ENCODE measurements at regions not wholly inside any gene's neighbourhood (a gene's known extent, or its start where the extent isn't known, plus 50 kb on each side); places are given as distances from the start of the nearest gene placed in this dataset.

DNA sequence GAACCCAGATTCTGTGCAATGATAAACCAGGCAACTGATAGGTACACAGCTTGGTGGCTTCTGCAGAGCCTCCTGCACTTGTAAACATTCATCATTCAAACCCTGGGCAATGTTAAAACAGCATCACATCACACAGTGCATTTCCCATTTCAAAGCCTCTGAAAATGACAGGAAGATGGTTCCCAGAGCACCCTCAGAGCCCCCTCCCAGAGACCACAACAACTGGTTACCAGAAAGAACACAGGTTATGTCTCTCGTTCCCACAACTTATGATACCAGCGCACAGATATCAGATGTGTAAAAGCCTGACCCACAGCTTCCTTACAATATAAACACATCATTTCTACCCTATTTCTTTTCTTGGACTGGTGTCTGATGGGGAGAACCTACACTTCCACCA, 248.7 kb downstream of the AUH start:
- in situ Hi-C loops (cut with MboI; ENCODE audit: low sequenced_read_pairs in 4 of 4) = no loop called here
- intact Hi-C loops (cut with DNase I; ENCODE audit: low total_unique reads) = no loop called here

DNA sequence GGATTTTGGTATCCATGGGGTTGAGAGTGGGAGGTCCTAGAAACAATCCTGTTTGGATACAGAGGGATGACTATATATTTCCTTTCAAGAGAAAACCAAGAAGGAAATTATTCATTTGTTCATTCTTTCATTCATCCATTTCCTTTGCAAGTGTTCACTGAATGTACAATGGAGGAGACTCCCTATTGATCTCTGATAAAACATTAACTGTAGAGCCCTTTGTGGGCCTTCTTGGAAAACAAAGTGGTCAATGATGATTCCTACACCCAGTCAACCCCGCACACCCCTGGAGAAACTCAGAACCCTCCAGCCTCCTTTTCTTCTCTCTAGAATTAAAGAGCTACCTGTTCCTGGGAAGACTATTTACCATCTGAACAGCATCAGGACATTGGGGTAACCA, 247.3 kb downstream of the AUH start:
- intact Hi-C loops (cut with DNase I; ENCODE audit: low total_unique reads) = no loop called here
- DNase-seq (no peak), ATAC-seq (no peak)
- in situ Hi-C loops (cut with MboI; ENCODE audit: low sequenced_read_pairs in 4 of 4) = no loop called here
- no peaks in the 10 kb centered on the region for H3K36me3 ChIP-seq
- no peaks in the 10 kb centered on the region for H3K27me3 ChIP-seq
- no peak for TF ChIP-seq POLR2A (IDR thresholded peaks at IDR 0.05)
- TF ChIP-seq, protein P1, sequence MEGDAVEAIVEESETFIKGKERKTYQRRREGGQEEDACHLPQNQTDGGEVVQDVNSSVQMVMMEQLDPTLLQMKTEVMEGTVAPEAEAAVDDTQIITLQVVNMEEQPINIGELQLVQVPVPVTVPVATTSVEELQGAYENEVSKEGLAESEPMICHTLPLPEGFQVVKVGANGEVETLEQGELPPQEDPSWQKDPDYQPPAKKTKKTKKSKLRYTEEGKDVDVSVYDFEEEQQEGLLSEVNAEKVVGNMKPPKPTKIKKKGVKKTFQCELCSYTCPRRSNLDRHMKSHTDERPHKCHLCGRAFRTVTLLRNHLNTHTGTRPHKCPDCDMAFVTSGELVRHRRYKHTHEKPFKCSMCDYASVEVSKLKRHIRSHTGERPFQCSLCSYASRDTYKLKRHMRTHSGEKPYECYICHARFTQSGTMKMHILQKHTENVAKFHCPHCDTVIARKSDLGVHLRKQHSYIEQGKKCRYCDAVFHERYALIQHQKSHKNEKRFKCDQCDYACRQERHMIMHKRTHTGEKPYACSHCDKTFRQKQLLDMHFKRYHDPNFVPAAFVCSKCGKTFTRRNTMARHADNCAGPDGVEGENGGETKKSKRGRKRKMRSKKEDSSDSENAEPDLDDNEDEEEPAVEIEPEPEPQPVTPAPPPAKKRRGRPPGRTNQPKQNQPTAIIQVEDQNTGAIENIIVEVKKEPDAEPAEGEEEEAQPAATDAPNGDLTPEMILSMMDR (IDR thresholded peaks at IDR 0.05 in 4 of 5, conservative IDR thresholded peaks at IDR 0.05 in 1 of 5) = no peak
- H3K27ac ChIP-seq = no peak overlapping the region
- H3K4me1 ChIP-seq = peaks cover 13 to 18% of the 10 kb centered on the region in 2 donors
- peaks cover 0 to 5% (median 0%) of the 10 kb centered on the region in 3 donors for H3K9me3 ChIP-seq
- H3K4me3 ChIP-seq = no peak overlapping the region

More for the DNA sequence above, 248.7 kb downstream of the AUH start:
- no peak for ATAC-seq
- no peak for TF ChIP-seq POLR2A (IDR thresholded peaks at IDR 0.05)
- TF ChIP-seq, protein P1 (IDR thresholded peaks at IDR 0.05 in 4 of 5, conservative IDR thresholded peaks at IDR 0.05 in 1 of 5) = no peak
- Histone ChIP-seq H3K4me1 (peaks cover 4% of the 10 kb centered on the region in 2 donors), H3K4me3 (no peak overlapping the region), H3K27ac (no peak overlapping the region), H3K27me3 (no peaks in the 10 kb centered on the region), H3K9me3 (peaks cover 0 to 5% (median 0%) of the 10 kb centered on the region in 3 donors), H3K36me3 (no peaks in the 10 kb centered on the region)
- no peak for DNase-seq

DNA sequence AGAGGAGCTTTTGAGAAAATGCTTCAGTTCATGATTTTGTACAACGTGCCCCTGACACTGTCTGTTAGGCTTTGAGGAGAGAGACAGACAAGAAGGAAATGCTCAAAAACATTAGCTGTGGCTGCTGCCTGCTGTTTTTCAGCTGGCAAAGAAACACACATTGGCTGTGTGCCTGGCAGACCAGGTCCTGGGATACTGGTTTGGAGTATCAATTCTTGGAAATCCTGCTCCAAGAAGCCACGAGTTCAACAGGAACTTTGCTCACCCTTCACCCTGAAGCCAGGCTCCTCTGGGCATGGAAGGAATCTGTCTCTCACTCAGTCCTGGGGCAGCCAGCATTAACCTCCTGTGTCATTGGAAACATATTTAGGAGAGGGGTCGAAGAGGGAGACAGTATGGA, 245.5 kb downstream of the AUH start:
- in situ Hi-C loops (cut with MboI; ENCODE audit: low sequenced_read_pairs in 4 of 4) (no loop called here), intact Hi-C loops (cut with DNase I; ENCODE audit: low total_unique reads) (loop anchor here (5.0 kb wide), 3 partner anchors 79 to 306 kb away; partner anchors contain the start of gene NFIL3)
- no peak for TF ChIP-seq POLR2A (IDR thresholded peaks at IDR 0.05)
- TF ChIP-seq, protein P1 (IDR thresholded peaks at IDR 0.05 in 4 of 5, conservative IDR thresholded peaks at IDR 0.05 in 1 of 5) = no peak
- no peak overlapping the region for H3K4me3 ChIP-seq
- no peaks in the 10 kb centered on the region for H3K36me3 ChIP-seq
- DNase-seq (no peak), ATAC-seq (no peak)
- H3K27ac ChIP-seq = peak overlapping the region in 3 of 4 donors; percentile 23 to 90 (median 23)
- peaks cover 25 to 32% of the 10 kb centered on the region in 2 donors for H3K4me1 ChIP-seq
- H3K27me3 ChIP-seq = no peaks in the 10 kb centered on the region
- H3K9me3 ChIP-seq = no peaks in the 10 kb centered on the region

DNA sequence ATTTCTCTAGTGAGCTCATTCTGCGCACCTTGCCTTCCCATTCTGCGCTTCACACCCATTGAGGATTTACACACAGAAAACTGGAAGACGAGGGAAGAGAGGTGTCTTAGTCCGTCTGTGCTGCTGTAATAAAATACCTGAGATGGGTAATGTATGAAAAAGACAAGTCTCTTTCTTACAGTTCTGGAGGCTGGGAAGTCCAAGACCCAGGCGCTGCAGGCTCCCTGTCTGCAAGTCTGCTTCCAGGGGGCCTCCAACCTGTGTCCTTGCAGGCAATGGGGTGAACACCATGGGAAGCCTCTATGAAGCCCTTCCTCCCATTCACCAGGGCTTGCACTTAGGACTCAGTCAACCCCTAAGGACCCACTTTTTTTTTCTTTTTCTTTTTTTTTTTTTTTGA, 245.0 kb downstream of the AUH start:
- no peak for TF ChIP-seq POLR2A (IDR thresholded peaks at IDR 0.05)
- TF ChIP-seq, protein P1 (IDR thresholded peaks at IDR 0.05 in 4 of 5, conservative IDR thresholded peaks at IDR 0.05 in 1 of 5) = no peak
- H3K36me3 ChIP-seq = no peaks in the 10 kb centered on the region
- no peak for ATAC-seq
- peaks cover 25 to 32% of the 10 kb centered on the region in 2 donors for H3K4me1 ChIP-seq
- H3K27me3 ChIP-seq = no peaks in the 10 kb centered on the region
- no peaks in the 10 kb centered on the region for H3K9me3 ChIP-seq
- no peak overlapping the region for H3K4me3 ChIP-seq
- peak overlapping the region in 3 of 4 donors; percentile 23 to 90 (median 82) for H3K27ac ChIP-seq
- intact Hi-C loops (cut with DNase I; ENCODE audit: low total_unique reads) = loop anchor here (5.0 kb wide), 3 partner anchors 79 to 306 kb away; partner anchors contain the start of gene NFIL3
- no peak for DNase-seq
- in situ Hi-C loops (cut with MboI; ENCODE audit: low sequenced_read_pairs in 4 of 4) = no loop called here

DNA sequence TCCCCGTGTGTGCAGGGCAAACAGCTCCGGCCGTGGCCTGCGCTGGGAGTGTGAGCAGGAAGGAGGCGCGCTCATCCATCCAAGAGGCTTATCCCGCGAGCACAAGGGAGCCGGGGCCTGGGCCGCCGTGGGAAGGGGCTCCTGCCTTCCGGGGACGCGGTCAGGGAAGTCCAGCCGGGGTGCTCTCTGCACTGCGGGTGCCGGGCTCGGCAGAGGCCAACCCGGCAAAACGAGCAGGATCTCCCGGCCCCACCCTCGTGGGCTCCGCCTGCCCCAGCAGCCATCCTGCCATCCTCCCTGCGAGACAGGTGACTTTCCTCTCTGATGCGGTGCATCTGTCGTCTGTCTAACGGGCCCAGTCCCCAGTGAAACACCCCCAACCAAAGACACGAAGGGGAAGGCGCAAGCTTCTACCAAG, 244.2 kb downstream of the AUH start:
- H3K27ac ChIP-seq = peak overlapping the region; percentile 80 to 90 (median 82)
- DNase-seq (no peak), ATAC-seq (peak; percentile 14 to 20)
- H3K9me3 ChIP-seq = no peaks in the 10 kb centered on the region
- H3K4me3 ChIP-seq = peak overlapping the region; percentile 41 to 50 (median 42)
- no peaks in the 10 kb centered on the region for H3K27me3 ChIP-seq
- H3K4me1 ChIP-seq = peaks cover 25 to 32% of the 10 kb centered on the region in 2 donors
- TF ChIP-seq POLR2A (IDR thresholded peaks at IDR 0.05) = no peak
- TF ChIP-seq, protein P1 (IDR thresholded peaks at IDR 0.05 in 4 of 5, conservative IDR thresholded peaks at IDR 0.05 in 1 of 5) = no peak
- intact Hi-C loops (cut with DNase I; ENCODE audit: low total_unique reads) (loop anchor here (5.0 kb wide), 3 partner anchors 80 to 305 kb away; partner anchors contain the start of gene NFIL3), in situ Hi-C loops (cut with MboI; ENCODE audit: low sequenced_read_pairs in 4 of 4) (no loop called here)
- no peaks in the 10 kb centered on the region for H3K36me3 ChIP-seq
